Hepatocyte (in vitro differentiated cells): ENCODE measurements at regions not wholly inside any gene's neighbourhood (a gene's known extent, or its start where the extent isn't known, plus 50 kb on each side); places are given as distances from the start of the nearest gene placed in this dataset.

Source experiments
- EZH2 ChIP-seq: fragments of 200-600 bp; sonication (generic); IDR thresholded peaks from 2 replicates; pipeline ENCODE4 v1.6.1; 2016; ENCODE audit warnings: antibody characterized with exemption, mild to moderate bottlenecking, borderline replicate concordance
- EZH2phosphoT487 ChIP-seq: fragments of 200-600 bp; sonication (generic); IDR thresholded peaks from one replicate; pipeline ENCODE4 v1.6.1; 2018; ENCODE audit warnings: antibody characterized with exemption, mild to moderate bottlenecking, low read depth, moderate library complexity; ENCODE audit not compliant: unreplicated experiment, severe bottlenecking
- TF ChIP-seq, protein P1 (sequence below): fragments of 200-600 bp; sonication (generic); IDR thresholded peaks from 2 replicates; pipeline ENCODE4 v1.5.1; 2016; ENCODE audit warnings: antibody characterized with exemption, mild to moderate bottlenecking; ENCODE audit not compliant: poor library complexity

GRCh38 chr13:43990829-43991228 lies 111.1 kb downstream of the LACC1 start:
- TF ChIP-seq, protein P1, sequence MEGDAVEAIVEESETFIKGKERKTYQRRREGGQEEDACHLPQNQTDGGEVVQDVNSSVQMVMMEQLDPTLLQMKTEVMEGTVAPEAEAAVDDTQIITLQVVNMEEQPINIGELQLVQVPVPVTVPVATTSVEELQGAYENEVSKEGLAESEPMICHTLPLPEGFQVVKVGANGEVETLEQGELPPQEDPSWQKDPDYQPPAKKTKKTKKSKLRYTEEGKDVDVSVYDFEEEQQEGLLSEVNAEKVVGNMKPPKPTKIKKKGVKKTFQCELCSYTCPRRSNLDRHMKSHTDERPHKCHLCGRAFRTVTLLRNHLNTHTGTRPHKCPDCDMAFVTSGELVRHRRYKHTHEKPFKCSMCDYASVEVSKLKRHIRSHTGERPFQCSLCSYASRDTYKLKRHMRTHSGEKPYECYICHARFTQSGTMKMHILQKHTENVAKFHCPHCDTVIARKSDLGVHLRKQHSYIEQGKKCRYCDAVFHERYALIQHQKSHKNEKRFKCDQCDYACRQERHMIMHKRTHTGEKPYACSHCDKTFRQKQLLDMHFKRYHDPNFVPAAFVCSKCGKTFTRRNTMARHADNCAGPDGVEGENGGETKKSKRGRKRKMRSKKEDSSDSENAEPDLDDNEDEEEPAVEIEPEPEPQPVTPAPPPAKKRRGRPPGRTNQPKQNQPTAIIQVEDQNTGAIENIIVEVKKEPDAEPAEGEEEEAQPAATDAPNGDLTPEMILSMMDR = no peak
- TF ChIP-seq EZH2 = no peak
- TF ChIP-seq EZH2phosphoT487 = no peak
